ENCODE measurements at regions not wholly inside any gene's neighbourhood (a gene's known extent, or its start where the extent isn't known, plus 50 kb on each side); places are given as distances from the start of the nearest gene placed in this dataset.

GRCh38 chr2:16775899-16776231 lies 110.2 kb upstream of the CYRIA start:
- no peaks in the 10 kb centered on the region for H3K9me3 ChIP-seq (ENCODE audit: control insufficient read depth, insufficient read depth, low read length)
- no peak for DNase-seq (ENCODE audit: low read depth, low spot score)
- H3K27ac ChIP-seq (ENCODE audit: low read depth, low read length) = no peak overlapping the region
- POLR2A ChIA-PET = no interaction called here
- no peak overlapping the region for H3K4me3 ChIP-seq (ENCODE audit: low read depth, low read length)
- CTCF ChIA-PET = interaction anchor here (0.8 to 2.0 kb wide), 4 partner anchors 19 to 534 kb away, joined by 4 to 7 read pairs (median 4); no protein-coding TSS in a partner anchor
- no peaks in the 10 kb centered on the region for H3K27me3 ChIP-seq (ENCODE audit: control insufficient read depth, insufficient read depth, low read length)
- no peak for TF ChIP-seq CTCF (IDR thresholded peaks at IDR 0.05; ENCODE audit: low read depth, low read length)

- no peak overlapping the region for H3K4me3 ChIP-seq (ENCODE audit: low read depth, low read length)
- H3K27ac ChIP-seq (ENCODE audit: low read depth, low read length) = no peak overlapping the region
- TF ChIP-seq CTCF (IDR thresholded peaks at IDR 0.05; ENCODE audit: low read depth, low read length) = no peak
- CTCF ChIA-PET = interaction anchor here (0.8 to 2.0 kb wide), 4 partner anchors 18 to 535 kb away, joined by 4 to 7 read pairs (median 4); no protein-coding TSS in a partner anchor
- H3K27me3 ChIP-seq (ENCODE audit: control insufficient read depth, insufficient read depth, low read length) = no peaks in the 10 kb centered on the region
- POLR2A ChIA-PET = no interaction called here
- H3K9me3 ChIP-seq (ENCODE audit: control insufficient read depth, insufficient read depth, low read length) = no peaks in the 10 kb centered on the region
- no peak for DNase-seq (ENCODE audit: low read depth, low spot score)
These were observed 109.6 kb upstream of the CYRIA start for GRCh38 chr2:16774980-16775898.

- no peak for DNase-seq (ENCODE audit: low read depth, low spot score)
- TF ChIP-seq CTCF (IDR thresholded peaks at IDR 0.05; ENCODE audit: low read depth, low read length) = no peak
- no peak overlapping the region for H3K4me3 ChIP-seq (ENCODE audit: low read depth, low read length)
- POLR2A ChIA-PET = no interaction called here
- no peaks in the 10 kb centered on the region for H3K27me3 ChIP-seq (ENCODE audit: control insufficient read depth, insufficient read depth, low read length)
- no peak overlapping the region for H3K27ac ChIP-seq (ENCODE audit: low read depth, low read length)
- no peaks in the 10 kb centered on the region for H3K9me3 ChIP-seq (ENCODE audit: control insufficient read depth, insufficient read depth, low read length)
- CTCF ChIA-PET = interaction anchor here (1.0 to 3.3 kb wide), 7 partner anchors 17 to 899 kb away, joined by 3 to 42 read pairs (median 5); no protein-coding TSS in a partner anchor
These were observed 108.5 kb upstream of the CYRIA start for GRCh38 chr2:16774091-16774490.

GRCh38 chr2:16773080-16773713 lies 107.6 kb upstream of the CYRIA start:
- ChIA-PET CTCF (interaction anchor here (0.5 to 3.3 kb wide), 18 partner anchors 12 to 900 kb away, joined by 3 to 42 read pairs (median 4); no protein-coding TSS in a partner anchor), POLR2A (no interaction called here)
- no peak overlapping the region for H3K27ac ChIP-seq (ENCODE audit: low read depth, low read length)
- H3K9me3 ChIP-seq (ENCODE audit: control insufficient read depth, insufficient read depth, low read length) = no peaks in the 10 kb centered on the region
- no peaks in the 10 kb centered on the region for H3K27me3 ChIP-seq (ENCODE audit: control insufficient read depth, insufficient read depth, low read length)
- TF ChIP-seq CTCF (IDR thresholded peaks at IDR 0.05; ENCODE audit: low read depth, low read length) = peak; percentile 59
- peak; percentile 2 for DNase-seq (ENCODE audit: low read depth, low spot score)
- H3K4me3 ChIP-seq (ENCODE audit: low read depth, low read length) = no peak overlapping the region

Measured in AG04450 (cell line).